Amniotic stem cell (primary cell): ENCODE measurements at regions not wholly inside any gene's neighbourhood (a gene's known extent, or its start where the extent isn't known, plus 50 kb on each side); places are given as distances from the start of the nearest gene placed in this dataset.

Experiments used
- DNase-seq: peaks from one replicate; lab custom pipeline; 2025; lab: John Stamatoyannopoulos, UW

GRCh38 chr10:113219446-113219845 lies 269.4 kb downstream of the TCF7L2 start:
- no peak for DNase-seq

DNA sequence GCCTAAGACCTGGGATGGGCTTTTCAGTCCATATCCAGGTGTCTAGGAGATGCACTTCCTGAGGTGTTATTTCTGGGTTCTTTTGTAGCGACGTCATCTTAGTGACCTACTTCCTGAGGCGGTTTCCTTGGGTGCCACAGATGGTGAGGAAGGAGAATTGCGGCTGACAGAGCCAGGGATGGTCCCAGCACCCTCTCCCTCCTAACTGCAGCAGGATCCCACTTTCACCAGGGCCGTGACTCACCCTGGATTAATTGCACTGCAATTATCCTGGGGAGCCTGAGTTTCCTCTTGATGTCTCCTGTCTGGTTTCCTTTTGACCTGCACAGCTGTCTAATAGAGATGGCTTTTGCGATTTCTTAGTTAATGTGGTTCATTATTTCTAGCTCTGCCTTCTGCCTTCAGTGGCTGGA lies 271.7 kb downstream of the TCF7L2 start:
- no peak for DNase-seq

DNA sequence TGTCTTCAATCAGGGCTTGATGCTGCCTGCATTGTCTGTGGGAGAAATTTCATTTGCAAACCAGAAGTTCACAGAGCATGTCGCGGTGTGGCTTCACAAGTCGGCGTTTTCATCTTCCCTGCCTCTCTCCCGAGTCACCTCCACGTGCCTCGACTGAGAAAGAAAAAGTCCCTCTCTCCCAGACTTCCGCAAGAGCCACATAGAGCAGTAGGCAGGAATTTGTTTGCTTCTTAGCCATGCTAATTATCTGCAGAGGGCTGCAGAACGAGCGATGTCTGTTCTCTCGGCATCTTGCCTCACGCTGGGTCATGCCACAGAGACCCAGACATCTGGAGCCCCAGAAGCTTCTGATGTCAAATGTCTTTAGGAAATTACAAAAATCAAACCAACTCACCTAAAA lies 272.2 kb downstream of the TCF7L2 start:
- DNase-seq = no peak

- no peak for DNase-seq
These were observed 275.3 kb downstream of the TCF7L2 start for GRCh38 chr10:113225364-113225763.

- no peak for DNase-seq
These were observed 275.9 kb downstream of the TCF7L2 start for GRCh38 chr10:113225903-113226302.

GRCh38 chr10:113226399-113226798 lies 276.4 kb downstream of the TCF7L2 start:
- no peak for DNase-seq

DNA sequence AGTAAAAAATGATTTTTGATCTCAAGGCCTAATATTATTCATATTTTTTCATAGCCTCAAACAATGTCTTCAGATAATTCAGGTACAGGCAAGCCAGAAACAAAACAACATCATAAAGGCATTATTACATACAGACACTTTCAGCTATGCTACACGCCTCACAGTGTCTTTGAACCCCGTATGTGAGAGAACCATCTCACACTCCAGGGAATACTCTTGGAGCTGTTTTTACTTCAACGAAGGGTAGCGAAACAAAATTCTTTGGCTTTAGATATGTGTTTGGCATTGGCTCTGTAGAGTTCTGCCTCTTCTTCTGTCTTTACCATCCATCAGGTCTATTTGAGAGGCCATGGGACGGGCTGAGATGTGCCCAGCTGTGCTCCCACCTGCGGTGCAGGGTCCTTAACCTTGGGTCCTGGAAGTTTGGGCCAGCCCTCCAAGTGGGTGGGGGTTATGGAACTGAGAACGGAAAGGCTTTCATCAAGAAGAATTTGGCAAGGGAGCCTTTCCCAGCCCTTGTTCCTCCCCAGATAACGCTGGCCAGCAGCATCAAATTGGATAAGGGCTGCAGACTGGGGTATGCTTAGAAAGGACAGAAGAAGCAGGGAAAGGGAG lies 276.9 kb downstream of the TCF7L2 start:
- DNase-seq = no peak

DNA sequence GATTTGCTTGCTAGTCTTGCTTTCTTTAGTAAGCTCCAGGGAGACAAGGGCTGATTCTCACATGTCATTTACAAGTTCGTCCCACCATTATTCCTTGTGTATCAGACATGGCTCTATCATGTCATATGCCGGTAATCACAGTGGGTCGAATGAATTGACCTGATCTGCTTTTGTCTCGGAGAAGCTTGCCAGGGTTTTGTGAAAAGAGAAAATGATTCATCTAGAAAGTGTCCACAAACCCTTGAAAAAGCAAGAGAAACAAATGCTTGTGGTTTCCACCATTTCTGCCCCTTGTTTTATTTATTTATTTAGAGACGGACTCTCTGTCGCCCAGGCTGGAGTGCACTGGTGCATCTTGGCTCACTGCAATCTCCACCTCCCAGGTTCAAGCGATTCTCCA lies 278.5 kb downstream of the TCF7L2 start:
- DNase-seq = peak; percentile 46

GRCh38 chr10:113230011-113230610 lies 280.1 kb downstream of the TCF7L2 start:
- DNase-seq = no peak

GRCh38 chr10:113232928-113233511 lies 283.0 kb downstream of the TCF7L2 start:
- DNase-seq = no peak

- DNase-seq = no peak
These were observed 284.4 kb downstream of the TCF7L2 start for GRCh38 chr10:113234481-113234880.

DNA sequence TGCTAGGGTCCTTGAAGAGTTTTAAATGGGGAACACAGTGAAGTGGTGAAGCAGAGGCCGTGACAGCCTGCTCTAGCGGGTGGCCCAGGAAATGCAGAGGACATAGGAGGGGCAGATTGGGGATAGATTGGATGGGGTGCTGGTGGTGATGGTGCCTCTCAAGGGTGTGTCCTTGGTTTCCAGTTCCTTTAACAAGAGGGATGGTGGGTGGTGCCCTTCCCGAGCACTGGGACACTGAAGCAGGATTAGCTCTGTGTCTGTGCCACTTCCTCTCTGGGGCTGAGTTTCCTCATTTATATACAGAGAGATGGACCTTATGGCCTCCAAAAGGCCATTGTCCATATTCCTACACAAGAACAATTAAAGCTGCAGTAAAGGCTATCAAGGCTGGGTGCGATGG lies 285.5 kb downstream of the TCF7L2 start:
- DNase-seq = no peak

DNA sequence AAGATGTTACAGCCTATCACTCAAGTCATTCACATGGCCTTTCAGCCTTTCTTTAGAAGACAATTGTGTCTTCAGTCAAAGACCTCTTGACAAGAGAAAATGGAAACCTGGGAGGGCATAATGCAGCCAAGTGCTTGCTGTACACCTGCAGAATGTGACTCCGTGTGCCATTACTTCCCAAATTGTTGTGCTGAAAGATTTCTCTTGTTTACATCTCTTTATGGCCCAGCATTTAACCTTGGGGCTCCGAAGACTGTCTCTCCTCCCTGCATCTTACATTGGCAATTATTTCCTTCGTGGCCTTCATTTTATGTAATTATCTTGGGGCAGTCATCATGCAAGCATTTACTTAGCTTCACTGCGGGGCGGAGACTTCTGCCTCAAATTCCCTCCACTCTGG lies 287.0 kb downstream of the TCF7L2 start:
- DNase-seq = no peak

GRCh38 chr10:113239566-113240350 lies 289.7 kb downstream of the TCF7L2 start:
- DNase-seq = no peak

DNA sequence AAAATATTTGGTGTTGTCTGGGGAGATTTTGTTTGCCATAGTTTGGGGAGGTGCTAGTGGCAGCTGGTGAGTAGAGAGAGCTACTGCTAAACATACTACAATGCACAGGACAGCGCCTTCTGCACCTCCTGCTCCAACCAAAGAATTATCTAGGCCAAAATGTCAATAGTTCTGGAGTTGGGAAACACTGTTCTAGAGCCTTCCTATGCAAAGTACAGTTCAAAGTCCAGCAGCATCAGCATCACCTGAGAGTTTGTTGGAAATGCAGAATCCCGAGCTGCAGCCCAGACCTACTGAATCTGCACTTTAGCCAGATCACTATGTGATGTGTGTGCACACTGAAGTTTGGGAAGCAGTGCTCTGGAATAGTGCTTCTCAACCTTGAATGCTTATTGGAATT lies 290.7 kb downstream of the TCF7L2 start:
- no peak for DNase-seq

- DNase-seq = no peak
These were observed 291.7 kb downstream of the TCF7L2 start for GRCh38 chr10:113241599-113242360.

DNA sequence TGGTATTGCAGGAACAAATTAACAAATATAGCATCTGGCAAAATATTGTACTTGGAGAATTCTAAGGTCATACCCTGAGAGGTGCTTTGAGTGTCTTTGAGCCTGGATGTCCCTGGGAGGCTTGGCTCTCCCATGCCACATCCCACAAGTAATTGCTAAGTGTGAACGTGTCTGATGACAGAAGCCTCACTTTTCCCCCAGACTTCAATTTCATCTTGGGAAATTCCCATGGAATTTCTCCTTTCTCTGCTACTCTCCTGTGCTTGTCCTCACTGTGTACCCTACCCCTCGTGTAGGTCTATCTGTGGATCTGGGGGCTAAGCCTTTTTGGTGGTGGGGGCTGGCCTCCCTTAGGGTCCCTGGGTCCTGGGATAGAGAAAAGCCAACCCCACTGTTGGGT lies 293.3 kb downstream of the TCF7L2 start:
- no peak for DNase-seq

DNA sequence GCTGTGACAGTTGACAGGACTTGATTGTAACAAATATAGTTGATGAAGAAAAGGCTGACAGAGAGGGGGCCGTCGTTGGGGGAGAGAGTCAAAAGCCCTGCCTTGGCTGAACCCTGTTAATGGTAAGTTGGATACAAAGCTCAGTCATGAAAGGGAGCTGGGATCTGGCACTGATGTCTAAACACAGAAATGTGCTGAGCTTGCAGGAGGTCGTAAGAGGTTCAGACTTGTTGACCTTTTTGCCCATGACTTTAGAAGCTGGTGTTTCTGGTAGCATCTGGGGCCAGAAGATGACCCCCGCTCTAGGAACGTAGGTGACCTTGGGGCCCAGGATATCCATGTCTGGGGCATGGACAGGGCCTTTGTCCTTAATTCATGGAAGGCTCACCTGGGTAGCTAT lies 294.7 kb downstream of the TCF7L2 start:
- DNase-seq = no peak

DNA sequence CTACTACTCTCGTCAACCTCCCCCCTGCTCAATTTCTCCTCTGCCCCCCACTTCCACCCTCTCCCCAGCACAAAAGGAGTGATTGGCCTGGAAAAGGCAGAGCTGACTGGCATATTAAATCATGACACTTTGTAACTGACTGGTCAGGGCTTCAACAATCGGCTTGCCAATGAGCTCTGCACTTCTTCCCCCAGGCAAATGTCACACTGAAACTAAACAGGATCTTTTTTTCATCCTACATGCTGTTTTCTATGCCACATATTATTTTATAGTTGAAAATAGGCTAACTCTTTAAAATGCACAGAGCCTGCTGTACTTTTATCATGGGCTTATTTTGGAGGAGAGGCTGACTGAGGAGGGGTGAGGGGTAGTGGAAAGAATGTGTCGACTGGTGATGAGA lies 295.2 kb downstream of the TCF7L2 start:
- DNase-seq = no peak

DNA sequence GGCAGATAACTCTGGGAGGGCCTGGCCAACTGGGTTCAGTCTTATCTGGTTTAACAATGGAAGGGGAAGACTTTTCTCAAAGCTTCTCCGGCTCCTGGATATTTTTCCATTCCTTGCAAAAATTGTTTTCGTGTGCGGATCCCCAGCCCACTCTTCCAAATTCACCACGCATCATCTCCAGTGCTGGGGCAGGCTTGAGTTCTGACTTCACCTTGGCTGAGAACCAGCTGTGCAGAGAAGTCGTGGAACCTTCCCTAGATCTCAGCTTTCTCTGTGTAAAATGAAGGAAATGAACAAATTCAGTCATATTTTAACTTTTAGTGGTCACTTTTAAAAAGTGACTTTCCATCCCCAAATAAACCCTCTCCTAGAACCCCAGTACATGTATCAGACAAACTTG lies 297.0 kb downstream of the TCF7L2 start:
- no peak for DNase-seq

GRCh38 chr10:113252650-113253618 lies 299.9 kb upstream of the HABP2 start:
- no peak for DNase-seq
